Heart left ventricle (tissue), 16 donors: ENCODE measurements at regions not wholly inside any gene's neighbourhood (a gene's known extent, or its start where the extent isn't known, plus 50 kb on each side); places are given as distances from the start of the nearest gene placed in this dataset.

Experiments used
- ATAC-seq, 4 donors: fragments of 200-7000 bp; cut with Tn5 transposase; one replicate each; pipeline ENCODE4 v1.9.1; 2020 to 2022; ENCODE audit warnings: moderate library complexity in 4 of 4, mild to moderate bottlenecking in 3 of 4, moderate number of reproducible peaks in 1 of 4
- DNase-seq, 5 donors: peaks; one replicate each; pipeline ENCODE4 v3.0.0-alpha.2; 2020
- H3K27ac ChIP-seq, 12 donors: fragments of 200-600 bp; sonication (generic) in 4 of 12; one replicate each; pipeline versions ENCODE4 v1.5.0 to v1.8.0; 2016 to 2022; ENCODE audit warnings: mild to moderate bottlenecking in 2 of 12
- H3K27me3 ChIP-seq, 9 donors: fragments of 200-600 bp; sonication (generic) in 2 of 9; one replicate each; pipeline versions ENCODE4 v1.5.1 to v1.8.0; 2016 to 2022; ENCODE audit warnings: mild to moderate bottlenecking in 3 of 9
- H3K36me3 ChIP-seq, 9 donors: fragments of 200-600 bp; sonication (generic) in 2 of 9; one replicate each; pipeline versions ENCODE4 v1.5.0 to v1.8.0; 2018 to 2022; ENCODE audit warnings: mild to moderate bottlenecking in 2 of 9
- H3K4me1 ChIP-seq, 12 donors: fragments of 200-600 bp; sonication (generic) in 4 of 12; one replicate each; pipeline versions ENCODE4 v1.5.0 to v1.8.0; 2016 to 2022; ENCODE audit warnings: mild to moderate bottlenecking in 3 of 12
- H3K4me3 ChIP-seq, 12 donors: fragments of 200-600 bp; sonication (generic) in 4 of 12; one replicate each; pipeline versions ENCODE4 v1.5.0 to v1.8.0; 2017 to 2022; ENCODE audit warnings: mild to moderate bottlenecking in 9 of 12, moderate library complexity in 4 of 12
- H3K9me3 ChIP-seq, 12 donors: fragments of 200-600 bp; sonication (generic) in 4 of 12; one replicate each; pipeline versions ENCODE4 v1.5.0 to v1.8.0; 2016 to 2022; ENCODE audit warnings: mild to moderate bottlenecking in 1 of 12
- POLR2A ChIP-seq, 2 donors: fragments of 450-650 bp; IDR thresholded peaks; one replicate each; pipeline ENCODE4 v1.6.1; 2017; ENCODE audit warnings: antibody characterized with exemption in 2 of 2, mild to moderate bottlenecking in 2 of 2, moderate library complexity in 2 of 2
- WGBS, 4 donors: extraction: QIAGEN DNeasy Blood & Tissue Kit in 2 of 4; methylation state at CpG; one replicate each; pipeline versions ENCODE4 v1.1.5 to v1.1.7; 2013 to 2018; 5-methylcytosine and 5-hydroxymethylcytosine counted together
- intact Hi-C, 10 donors: fragments of 100-400 bp; cut with DNase I; formaldehyde crosslinking; loops; one replicate each; pipeline versions ENCODE4 v1.11.1 to v1.14.2; 2022
- TF ChIP-seq, protein P1 (sequence below), 12 donors: fragments of 200-600 bp; sonication (generic) in 4 of 12; IDR thresholded peaks; one replicate each; pipeline versions ENCODE4 v1.5.0 to v1.8.0; 2018 to 2022; ENCODE audit warnings: antibody characterized with exemption in 12 of 12, mild to moderate bottlenecking in 5 of 12
- donor health status: ischemic (EF 13 %, LVEDD 7.1; RV severe dilation, severe dysfunction).
- donor health status: healthy with polysubstance abuse.
- donor health status: DM: no; HTN: yes; CAD: no.
- donor health status: DM: no; HTN: no; CAD: no.
- donor health status: ischemic (EF 25% LVEDD 6.9; RV normal size, moderate dysfunction).
- donor health status: ischemic (EF 25% LVEDD 5.7; RV mildly dilated, moderate dysfunction).
- donor health status: healthy.
- donor health status: DM: yes; HTN: yes; CAD: no.
- donor health status: ischemic (EF 35%, LVEDD 5.7; RV mildly dilated, moderate dysfunction).
- donor health status: nonischemic (EF 11% LVEDD 7.7; RV severe dilation, severe dysfunction).
- donor health status: DM: yes; HTN: yes; CAD: no.
- donor health status: PGD.
- donor health status: ischemic (EF 29% LVEDD 5.4; RV normal size, mild dysfunction).
- donor health status: nonischemic (EF 23%, LVEDD 6.1; RV moderate dilation, normal function).

DNA sequence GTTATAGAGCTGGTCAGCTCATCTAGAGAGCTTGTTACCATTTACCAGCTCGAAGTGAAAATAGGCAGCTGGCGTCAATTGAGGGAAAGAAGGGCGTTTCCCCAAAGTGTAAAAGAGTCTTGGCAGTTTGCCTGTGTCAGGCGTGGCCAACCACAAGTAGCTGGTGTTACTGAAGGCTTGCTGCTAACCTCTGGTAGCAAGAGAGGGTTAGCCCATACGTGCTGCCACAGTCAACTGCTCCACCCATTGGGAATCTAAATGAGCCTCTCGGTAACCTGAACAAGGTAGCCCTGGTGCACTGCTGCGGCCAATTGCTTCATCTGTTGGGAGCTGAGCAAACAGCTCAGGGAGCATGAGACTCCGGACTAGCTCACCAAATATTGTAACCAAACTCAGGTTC is 314.9 kb upstream of the SLITRK5 start:
- no peak overlapping the region for H3K27ac ChIP-seq
- no peaks in the 10 kb centered on the region for H3K4me1 ChIP-seq
- no peaks in the 10 kb centered on the region for H3K36me3 ChIP-seq
- H3K4me3 ChIP-seq, result no peak overlapping the region
- no peaks in the 10 kb centered on the region for H3K27me3 ChIP-seq
- peaks cover 0 to 9% (median 0%) of the 10 kb centered on the region in 12 donors for H3K9me3 ChIP-seq
- 79 to 84% (median 79%) methylated on average over 8 of the region's 8 CpGs for WGBS, 4 donors
- ATAC-seq (no peak), DNase-seq (no peak)
- intact Hi-C loops, result no loop called here
- TF ChIP-seq, protein P1, sequence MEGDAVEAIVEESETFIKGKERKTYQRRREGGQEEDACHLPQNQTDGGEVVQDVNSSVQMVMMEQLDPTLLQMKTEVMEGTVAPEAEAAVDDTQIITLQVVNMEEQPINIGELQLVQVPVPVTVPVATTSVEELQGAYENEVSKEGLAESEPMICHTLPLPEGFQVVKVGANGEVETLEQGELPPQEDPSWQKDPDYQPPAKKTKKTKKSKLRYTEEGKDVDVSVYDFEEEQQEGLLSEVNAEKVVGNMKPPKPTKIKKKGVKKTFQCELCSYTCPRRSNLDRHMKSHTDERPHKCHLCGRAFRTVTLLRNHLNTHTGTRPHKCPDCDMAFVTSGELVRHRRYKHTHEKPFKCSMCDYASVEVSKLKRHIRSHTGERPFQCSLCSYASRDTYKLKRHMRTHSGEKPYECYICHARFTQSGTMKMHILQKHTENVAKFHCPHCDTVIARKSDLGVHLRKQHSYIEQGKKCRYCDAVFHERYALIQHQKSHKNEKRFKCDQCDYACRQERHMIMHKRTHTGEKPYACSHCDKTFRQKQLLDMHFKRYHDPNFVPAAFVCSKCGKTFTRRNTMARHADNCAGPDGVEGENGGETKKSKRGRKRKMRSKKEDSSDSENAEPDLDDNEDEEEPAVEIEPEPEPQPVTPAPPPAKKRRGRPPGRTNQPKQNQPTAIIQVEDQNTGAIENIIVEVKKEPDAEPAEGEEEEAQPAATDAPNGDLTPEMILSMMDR (IDR thresholded peaks at IDR 0.05), result no peak
- TF ChIP-seq POLR2A (IDR thresholded peaks at IDR 0.05), result no peak

DNA sequence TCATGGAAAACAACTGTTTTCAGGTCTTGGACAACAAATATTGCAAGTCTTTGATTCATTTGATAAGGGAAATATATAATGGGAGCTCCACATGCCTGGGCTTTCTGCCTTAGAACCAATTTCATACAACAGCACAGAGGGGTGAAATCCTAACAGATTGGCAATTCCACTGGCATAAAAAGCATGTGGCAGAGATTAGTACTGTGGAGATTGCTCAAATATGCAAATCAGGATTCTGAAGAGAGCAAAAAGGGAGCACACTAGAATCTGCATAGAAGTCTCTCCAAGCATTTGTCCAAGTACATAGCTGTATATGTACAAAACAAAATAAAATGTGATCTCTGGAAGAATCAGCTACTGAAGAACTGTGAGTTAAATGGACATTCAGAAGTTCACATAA is 312.9 kb upstream of the SLITRK5 start:
- Histone ChIP-seq H3K4me3 (no peak overlapping the region), H3K4me1 (no peaks in the 10 kb centered on the region), H3K27me3 (no peaks in the 10 kb centered on the region), H3K9me3 (peaks cover 0 to 9% (median 0%) of the 10 kb centered on the region in 12 donors), H3K27ac (no peak overlapping the region), H3K36me3 (no peaks in the 10 kb centered on the region)
- DNase-seq (no peak), ATAC-seq (no peak)
- TF ChIP-seq, protein P1 (IDR thresholded peaks at IDR 0.05), result no peak
- TF ChIP-seq POLR2A (IDR thresholded peaks at IDR 0.05), result no peak
- intact Hi-C loops, result no loop called here

DNA sequence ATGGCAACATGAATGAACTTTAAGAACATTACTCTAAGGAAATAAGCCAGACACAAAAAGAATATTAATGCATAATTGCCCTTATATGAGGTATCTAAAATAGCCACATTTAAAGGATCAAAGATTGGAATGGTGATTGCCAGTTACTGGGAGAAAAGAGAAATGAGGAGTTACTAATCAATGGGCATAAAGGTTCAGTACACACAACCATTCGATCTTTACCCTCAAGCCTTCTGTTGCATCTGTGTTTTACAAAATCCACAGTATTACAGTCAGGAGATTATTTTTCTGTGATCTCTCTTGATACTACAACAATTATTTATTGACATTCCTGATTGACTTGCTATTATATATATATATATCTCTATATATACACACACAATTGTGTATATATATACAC is 310.0 kb upstream of the SLITRK5 start:
- H3K4me1 ChIP-seq, result no peaks in the 10 kb centered on the region
- H3K9me3 ChIP-seq, result peaks cover 0 to 4% (median 0%) of the 10 kb centered on the region in 12 donors
- H3K36me3 ChIP-seq, result no peaks in the 10 kb centered on the region
- WGBS, 4 donors, result 88 to 93% (median 91%) methylated on average over 1 of the region's 1 CpG
- H3K4me3 ChIP-seq, result no peak overlapping the region
- DNase-seq (no peak), ATAC-seq (no peak)
- TF ChIP-seq, protein P1 (IDR thresholded peaks at IDR 0.05), result no peak
- no peak for TF ChIP-seq POLR2A (IDR thresholded peaks at IDR 0.05)
- H3K27ac ChIP-seq, result no peak overlapping the region
- H3K27me3 ChIP-seq, result no peaks in the 10 kb centered on the region
- intact Hi-C loops, result no loop called here

DNA sequence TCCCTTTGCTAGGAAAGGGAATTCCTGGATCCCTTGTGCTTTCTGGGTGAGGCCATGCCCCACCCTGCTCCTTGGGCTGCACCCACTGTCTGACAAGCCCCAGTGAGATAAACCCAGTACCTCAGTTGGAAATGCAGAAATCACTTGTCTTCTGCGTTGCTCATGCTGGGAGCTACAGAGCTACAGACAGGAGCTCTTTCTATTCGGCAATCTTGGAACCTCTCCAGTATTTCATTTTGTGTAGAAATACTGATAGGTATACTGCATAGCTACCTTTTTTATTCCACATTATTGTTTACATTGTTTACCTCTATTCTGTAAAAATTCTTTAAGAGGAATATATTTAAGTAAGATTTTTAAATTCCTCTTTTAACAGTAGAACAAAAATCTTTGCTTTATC is 302.5 kb upstream of the SLITRK5 start:
- DNase-seq, result no peak
- WGBS, 4 donors, result 83 to 95% (median 93%) methylated on average over 2 of the region's 2 CpGs
- Histone ChIP-seq H3K27ac (no peak overlapping the region), H3K27me3 (no peaks in the 10 kb centered on the region), H3K4me1 (no peaks in the 10 kb centered on the region), H3K9me3 (peaks cover 0 to 18% (median 0%) of the 10 kb centered on the region in 12 donors), H3K36me3 (no peaks in the 10 kb centered on the region), H3K4me3 (no peak overlapping the region)
- TF ChIP-seq POLR2A (IDR thresholded peaks at IDR 0.05), result no peak
- TF ChIP-seq, protein P1 (IDR thresholded peaks at IDR 0.05), result no peak
- intact Hi-C loops, result no loop called here
- no peak for ATAC-seq
